Right ventricle myocardium superior (tissue), 1 donor: ENCODE measurements at regions not wholly inside any gene's neighbourhood (a gene's known extent, or its start where the extent isn't known, plus 50 kb on each side); places are given as distances from the start of the nearest gene placed in this dataset.
"Not testable (repeated sequence)": the region's sequence is repeated elsewhere in the genome, so short reads cannot be mapped to it uniquely, and the experiment has no call there.

Experiments
- ATAC-seq: fragments of 200-7000 bp; cut with Tn5 transposase; one replicate; pipeline ENCODE4 v1.9.1; 2020; ENCODE audit warnings: mild to moderate bottlenecking; ENCODE audit not compliant: poor library complexity
- DNase-seq: peaks from one replicate; pipeline ENCODE4 v3.0.0-alpha.2; 2020
- intact Hi-C: fragments of 100-400 bp; cut with DNase I; formaldehyde crosslinking; loops from one replicate; pipeline ENCODE4 v1.11.2; 2022
- donor health status: DM: no; HTN: yes; CAD: no; lungs with severe emphysema.

DNA sequence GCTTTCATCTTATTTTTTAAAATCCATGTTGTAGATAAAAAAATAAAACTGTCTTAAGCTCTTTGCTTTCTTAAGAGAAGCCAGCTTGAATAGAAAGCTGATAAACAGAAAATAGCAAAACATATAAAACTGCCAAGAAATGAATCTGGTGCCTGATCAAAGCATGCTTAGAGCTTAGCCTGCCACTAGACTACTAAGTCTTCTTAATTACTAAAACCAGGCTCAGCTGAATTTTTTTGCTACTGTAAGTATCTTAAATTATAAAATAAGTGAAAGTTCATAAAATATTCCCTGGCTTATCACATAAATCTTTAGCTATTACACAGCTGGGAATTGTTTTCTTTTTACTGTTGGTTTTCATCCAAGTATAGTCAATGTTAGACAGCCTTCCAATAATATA is 803.9 kb downstream of the DIPK2A start:
- intact Hi-C loops: no loop called here
- no peak for DNase-seq
- no peak for ATAC-seq

- ATAC-seq (no peak), DNase-seq (no peak)
- intact Hi-C loops: no loop called here
Observed at GRCh38 chr3:144777906-144778305, 806.3 kb downstream of the DIPK2A start.

GRCh38 chr3:144791034-144791433 is 819.4 kb downstream of the DIPK2A start:
- DNase-seq: no peak
- no peak for ATAC-seq
- intact Hi-C loops: no loop called here

GRCh38 chr3:144801890-144802289 is 830.3 kb downstream of the DIPK2A start:
- intact Hi-C loops: no loop called here
- DNase-seq (no peak), ATAC-seq (no peak)

- intact Hi-C loops: no loop called here
- DNase-seq: no peak
- ATAC-seq: no peak
Observed at GRCh38 chr3:144809380-144809779, 837.8 kb downstream of the DIPK2A start.

- intact Hi-C loops: no loop called here
- DNase-seq (no peak), ATAC-seq (no peak)
Observed at GRCh38 chr3:144810160-144810559, 838.5 kb downstream of the DIPK2A start.

- DNase-seq (no peak), ATAC-seq (no peak)
- intact Hi-C loops: no loop called here
Observed at GRCh38 chr3:144815655-144816054, 844.0 kb downstream of the DIPK2A start.

DNA sequence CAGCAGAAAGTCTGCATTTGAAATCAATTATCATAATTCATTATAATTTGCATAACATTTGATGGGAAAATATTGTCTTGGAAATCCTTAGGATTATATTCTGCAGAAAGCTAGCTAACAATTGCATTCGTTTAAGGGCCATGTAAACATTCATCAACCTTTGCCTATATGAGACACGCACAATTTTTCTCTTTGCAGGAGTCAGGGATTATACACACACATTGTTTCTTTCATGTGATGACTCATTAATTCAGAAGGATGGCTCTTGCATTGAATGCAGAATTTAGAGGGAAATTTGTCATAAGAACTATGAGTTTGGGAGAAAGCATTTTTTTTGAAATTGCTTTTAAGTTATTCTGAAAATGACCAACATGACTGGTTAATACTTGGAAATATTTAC is 844.7 kb downstream of the DIPK2A start:
- intact Hi-C loops: no loop called here
- DNase-seq: no peak
- ATAC-seq: no peak

GRCh38 chr3:144818973-144819372 is 847.4 kb downstream of the DIPK2A start:
- intact Hi-C loops: no loop called here
- no peak for ATAC-seq
- no peak for DNase-seq

DNA sequence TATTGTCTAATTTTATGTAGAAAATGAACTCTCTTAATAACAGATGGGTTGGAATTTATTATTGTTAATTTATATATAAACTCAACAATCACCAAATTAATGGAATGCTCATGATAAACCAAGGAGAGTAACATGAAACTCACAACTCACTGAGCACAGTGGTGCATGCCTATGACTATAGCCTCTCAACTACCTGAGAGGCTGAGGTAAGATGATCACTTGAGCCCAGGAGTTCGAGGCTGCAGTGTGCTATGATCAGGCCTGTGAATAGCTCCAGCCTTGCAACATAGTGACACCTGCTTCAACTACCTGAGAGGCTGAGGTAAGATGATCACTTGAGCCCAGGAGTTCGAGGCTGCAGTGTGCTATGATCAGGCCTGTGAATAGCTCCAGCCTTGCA is 848.6 kb downstream of the DIPK2A start:
- intact Hi-C loops, ATAC-seq, DNase-seq: not testable (repeated sequence)

GRCh38 chr3:144820726-144821125 is 849.1 kb downstream of the DIPK2A start:
- intact Hi-C loops: no loop called here
- ATAC-seq: no peak
- no peak for DNase-seq

DNA sequence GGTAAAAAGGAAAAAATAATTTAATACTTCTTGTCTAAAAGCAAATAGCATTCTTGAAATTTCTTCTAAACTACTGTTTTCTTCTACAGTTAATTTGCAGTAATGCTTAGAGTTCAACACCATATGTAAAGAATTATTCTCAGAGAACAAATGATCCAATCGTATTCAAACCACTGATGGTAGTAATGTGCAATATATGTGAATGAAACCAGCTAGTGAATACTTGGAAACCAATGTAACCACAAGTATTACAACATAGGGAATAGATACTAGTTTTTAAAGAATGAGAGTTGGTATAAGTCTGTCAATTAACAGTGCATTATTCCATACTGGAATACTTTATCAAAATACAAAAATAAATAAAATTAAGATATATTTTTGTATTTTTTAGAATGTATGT is 850.0 kb downstream of the DIPK2A start:
- intact Hi-C loops: no loop called here
- DNase-seq: no peak
- ATAC-seq: no peak

GRCh38 chr3:144822671-144823070 is 851.0 kb downstream of the DIPK2A start:
- intact Hi-C loops: no loop called here
- DNase-seq (no peak), ATAC-seq (no peak)

GRCh38 chr3:144831955-144832716 is 860.5 kb downstream of the DIPK2A start:
- no peak for DNase-seq
- ATAC-seq: no peak
- intact Hi-C loops: no loop called here

- ATAC-seq (no peak), DNase-seq (no peak)
- intact Hi-C loops: no loop called here
Observed at GRCh38 chr3:144839991-144840390, 868.4 kb downstream of the DIPK2A start.

GRCh38 chr3:144840866-144841265 is 869.2 kb downstream of the DIPK2A start:
- DNase-seq (no peak), ATAC-seq (no peak)
- intact Hi-C loops: no loop called here

- intact Hi-C loops: no loop called here
- ATAC-seq (no peak), DNase-seq (no peak)
Observed at GRCh38 chr3:144843099-144843498, 871.5 kb downstream of the DIPK2A start.

DNA sequence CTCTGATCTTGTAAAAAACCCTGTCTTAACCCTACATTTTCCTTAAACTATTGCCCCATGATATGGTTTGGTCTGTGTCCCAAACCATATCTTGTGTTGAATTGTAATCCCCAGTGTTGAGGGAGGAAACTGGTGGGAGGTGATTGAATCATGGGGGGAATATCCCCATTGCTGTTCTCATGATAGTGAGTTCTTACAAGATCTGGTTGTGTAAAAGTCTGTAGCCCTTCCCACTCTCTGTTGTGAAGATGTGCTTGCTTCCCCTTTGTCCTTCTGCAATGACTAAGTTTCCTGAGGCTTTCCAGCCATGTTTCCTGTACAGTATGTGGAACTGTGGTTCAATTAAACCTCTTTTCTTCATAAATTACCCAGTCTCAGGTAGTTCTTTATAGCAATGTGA is 881.4 kb downstream of the DIPK2A start:
- ATAC-seq (no peak), DNase-seq (no peak)
- intact Hi-C loops: no loop called here

DNA sequence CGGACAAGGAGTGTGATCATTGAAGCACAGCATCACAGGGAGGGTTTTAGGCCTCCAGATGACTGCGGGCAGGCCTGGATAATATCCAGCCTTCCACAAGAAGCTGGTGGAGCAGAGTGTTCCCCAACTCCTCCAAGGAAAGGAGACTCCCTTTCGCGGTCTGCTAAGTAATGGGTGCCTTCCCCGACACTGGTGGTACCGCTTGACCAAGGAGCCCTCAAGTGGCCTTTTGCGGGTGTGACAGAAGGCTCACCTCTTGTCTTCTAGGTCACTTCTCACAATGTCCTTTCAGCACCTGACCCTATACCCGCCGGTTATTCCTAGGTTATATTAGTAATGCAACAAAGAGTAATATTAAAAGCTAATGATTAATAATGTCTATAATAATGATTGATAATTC is 882.4 kb downstream of the DIPK2A start:
- ATAC-seq, intact Hi-C loops, DNase-seq: not testable (repeated sequence)

- ATAC-seq: no peak
- DNase-seq: no peak
- intact Hi-C loops: no loop called here
Observed at GRCh38 chr3:144859161-144859560, 887.5 kb downstream of the DIPK2A start.

DNA sequence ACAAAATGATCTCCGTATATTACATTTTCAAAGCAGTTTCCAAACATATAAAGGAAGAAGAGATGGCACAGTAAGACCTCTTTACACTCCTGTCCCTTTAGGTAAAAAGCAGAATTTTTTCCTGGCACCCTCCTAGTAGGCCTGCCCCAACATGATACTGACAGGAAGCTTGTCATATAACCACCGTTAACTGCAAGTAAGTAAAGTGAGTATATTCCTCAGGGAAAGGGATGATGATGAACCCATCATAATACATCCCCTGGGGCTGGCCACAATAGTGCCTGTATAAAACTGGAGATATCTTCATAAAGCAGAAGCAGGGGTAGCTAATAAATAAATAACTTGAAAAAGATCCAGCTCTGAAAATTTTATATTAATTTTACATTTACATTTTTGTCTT is 893.0 kb downstream of the DIPK2A start:
- DNase-seq (no peak), ATAC-seq (no peak)
- intact Hi-C loops: no loop called here
